KBM-7 (cell line): ENCODE measurements at regions not wholly inside any gene's neighbourhood (a gene's known extent, or its start where the extent isn't known, plus 50 kb on each side); places are given as distances from the start of the nearest gene placed in this dataset.

Experiments used
- DNase-seq: peaks from one replicate; pipeline ENCODE4 v3.0.0-alpha.2; 2015
- in situ Hi-C: fragments of 300-500 bp; cut with MboI; formaldehyde crosslinking; loops from 2 replicates; pipeline ENCODE4 v1.14.3; 2020; ENCODE audit warnings: low sequenced_read_pairs, low pct_unique_long_range_greater_than_20kb, mixed read lengths

- DNase-seq = no peak
- in situ Hi-C loops = no loop called here
Measured at GRCh38 chr19:27580906-27581305, 1632.0 kb downstream of the UQCRFS1 start.
